K562 (cell line): ENCODE measurements at regions not wholly inside any gene's neighbourhood (a gene's known extent, or its start where the extent isn't known, plus 50 kb on each side); places are given as distances from the start of the nearest gene placed in this dataset.

Experiments used
- ATAC-seq: fragments of 200-7000 bp; cut with Tn5 transposase; 3 replicates; pipeline ENCODE4 v1.9.1; 2020; ENCODE audit warnings: moderate library complexity
- BruUV-seq: library from RNA; stranded (reverse); fragments of 400-500 nt; replicated peaks from 2 replicates; lab custom pipeline; 2021; lab: Mats Ljungman, UMichigan
- CTCF ChIA-PET: fragments of 300-600 bp; formaldehyde crosslinking; extraction: SDS; loops from one replicate; lab custom pipeline; 2021; ENCODE audit warnings: low intra/inter-chr PET ratio; lab: Yijun Ruan, JAX
- POLR2A ChIA-PET: fragments of 300-600, 350-650 bp; sonication (Branson Sonifier 250); formaldehyde crosslinking; extraction: SDS; loops from one replicate; lab custom pipeline; 2021; ENCODE audit warnings: antibody characterized with exemption, inconsistent platforms; lab: Yijun Ruan, JAX
- DNase-seq, 4 experiments: peaks; one replicate each; pipeline versions ENCODE4 v3.0.0 to v3.0.0-alpha.2; 2011 to 2018; ENCODE audit warnings: low spot score in 3 of 4, mixed read lengths in 3 of 4; ENCODE audit errors: extremely low read depth in 1 of 4
- FAIRE-seq: peaks from 2 replicates; lab custom pipeline; 2011; peaks lifted over from hg19 to GRCh38; lab: Jason Lieb, UNC
- H2AFZ ChIP-seq: 2 replicates; pipeline ENCODE4 v1.6.0; 2011; ENCODE audit warnings: low read depth, low read length, control low read depth, inconsistent platforms
- H3K27ac ChIP-seq: fragments of 200-600 bp; 3 replicates; pipeline ENCODE4 v1.8.0; 2011; ENCODE audit warnings: low read depth, mild to moderate bottlenecking, control low read depth, inconsistent platforms, low read length, moderate library complexity, mixed read lengths; ENCODE audit errors: extremely low read depth
- H3K27me3 ChIP-seq, 2 experiments: fragments of 300-600 bp in 1 of 2; 2 replicates in 1 of 2; 3 replicates in 1 of 2; pipeline versions ENCODE4 v1.6.0 to v1.8.0; 2011; ENCODE audit warnings: inconsistent platforms in 2 of 2, low read length in 2 of 2, mild to moderate bottlenecking in 1 of 2, mixed read lengths in 1 of 2, moderate library complexity in 1 of 2; ENCODE audit not compliant: control insufficient read depth in 2 of 2, insufficient read depth in 2 of 2
- H3K36me3 ChIP-seq: fragments of 300-600 bp; 3 replicates; pipeline ENCODE4 v1.8.0; 2011; ENCODE audit warnings: mild to moderate bottlenecking, low read length, inconsistent platforms; ENCODE audit not compliant: control insufficient read depth, insufficient read depth
- H3K4me1 ChIP-seq, 2 experiments: fragments of 200-600 bp in 1 of 2; replicated peaks in 1 of 2; 2 replicates in 1 of 2; 3 replicates in 1 of 2; pipeline versions ENCODE4 v1.5.1 to v1.8.0; 2011; ENCODE audit warnings: inconsistent platforms in 2 of 2, low read length in 2 of 2, mild to moderate bottlenecking in 1 of 2, mixed read lengths in 1 of 2, moderate library complexity in 1 of 2; ENCODE audit not compliant: control insufficient read depth in 2 of 2, insufficient read depth in 2 of 2
- H3K4me2 ChIP-seq: 2 replicates; pipeline ENCODE4 v1.6.1; 2011; ENCODE audit warnings: low read length, control low read depth, inconsistent platforms, mixed read lengths; ENCODE audit not compliant: insufficient read depth
- H3K4me3 ChIP-seq: fragments of 200-600 bp; sonication (generic), shearing (Covaris generic); 2 replicates; pipeline ENCODE4 v1.5.1; 2016; ENCODE audit warnings: control low read depth, inconsistent platforms
- H3K79me2 ChIP-seq: fragments of 200-600 bp; 3 replicates; pipeline ENCODE4 v1.8.0; 2011; ENCODE audit warnings: low read length, inconsistent platforms; ENCODE audit not compliant: control insufficient read depth, insufficient read depth
- H3K9ac ChIP-seq, 2 experiments: 2 replicates each; pipeline versions ENCODE4 v1.6.0 to v1.6.1; 2011; ENCODE audit warnings: low read depth in 2 of 2, low read length in 2 of 2, control low read depth in 1 of 2, inconsistent platforms in 1 of 2, mild to moderate bottlenecking in 1 of 2, mixed read lengths in 1 of 2; ENCODE audit not compliant: insufficient read depth in 1 of 2
- H3K9me1 ChIP-seq: one replicate; pipeline ENCODE4 v1.6.0; 2011; ENCODE audit warnings: inconsistent platforms, mild to moderate bottlenecking, low read length, moderate library complexity; ENCODE audit not compliant: control insufficient read depth, insufficient read depth
- H3K9me3 ChIP-seq: replicated peaks from 2 replicates; pipeline ENCODE4 v1.5.1; 2011; ENCODE audit warnings: low read depth, low read length, inconsistent platforms; ENCODE audit not compliant: control insufficient read depth, insufficient read depth
- H4K20me1 ChIP-seq: replicated peaks from 2 replicates; pipeline ENCODE4 v1.6.1; 2011; ENCODE audit warnings: low read length, inconsistent platforms, mixed read lengths; ENCODE audit not compliant: control insufficient read depth, insufficient read depth
- CREB1 ChIP-seq, 2 experiments: sonication (generic) in 1 of 2; formaldehyde crosslinking in 1 of 2; IDR thresholded peaks; 2 replicates each; pipeline versions ENCODE4 v1.6.1 to v1.8.0; 2012 to 2022; ENCODE audit warnings: inconsistent platforms in 1 of 2, mild to moderate bottlenecking in 1 of 2, missing genetic modification reagents in 1 of 2, moderate library complexity in 1 of 2
- CXXC5 ChIP-seq: fragments of 250-450 bp; sonication (Bioruptor Pico); IDR thresholded peaks from 2 replicates; pipeline ENCODE4 v1.8.0; 2022; ENCODE audit warnings: inconsistent platforms, mild to moderate bottlenecking, moderate library complexity
- FOXA1 ChIP-seq: fragments of 450-650 bp; IDR thresholded peaks from 2 replicates; pipeline ENCODE4 v1.6.1; 2016; ENCODE audit warnings: mild to moderate bottlenecking, borderline replicate concordance
- HLTF ChIP-seq: fragments of 450-650 bp; IDR thresholded peaks from 2 replicates; pipeline ENCODE4 v1.6.1; 2016
- MGA ChIP-seq: fragments of 450-650 bp; IDR thresholded peaks from 2 replicates; pipeline ENCODE4 v1.6.1; 2016; ENCODE audit warnings: mild to moderate bottlenecking, moderate library complexity
- RBM22 ChIP-seq: fragments of 200-400 bp; formaldehyde crosslinking; IDR thresholded peaks from 2 replicates; pipeline ENCODE4 v1.6.1; 2018; ENCODE audit warnings: low read length, low read depth; ENCODE audit not compliant: poor library complexity, severe bottlenecking
- SETDB1 ChIP-seq: IDR thresholded peaks from one replicate; pipeline ENCODE4 v1.6.1; 2012; ENCODE audit warnings: low read length, control low read depth, inconsistent platforms
- TAF7 ChIP-seq: fragments of 450-650 bp; IDR thresholded peaks from 2 replicates; pipeline ENCODE4 v1.6.1; 2016; ENCODE audit warnings: missing genetic modification characterization, missing compliant biosample characterization
- WGBS: fragments of 100-300 bp; shearing (Covaris generic); methylation state at CpG from one replicate; pipeline ENCODE4 v1.1.6; 2016; ENCODE audit warnings: low coverage, mixed read lengths; ENCODE audit not compliant: insufficient coverage; ENCODE audit errors: missing lambda C conversion rate; 5-methylcytosine and 5-hydroxymethylcytosine counted together
- in situ Hi-C: fragments of 300-500 bp; cut with MboI; formaldehyde crosslinking; loops from 4 replicates; pipeline ENCODE4 v1.15.0; 2018; ENCODE audit warnings: inconsistent platforms, mixed read lengths
- intact Hi-C: fragments of 100-400 bp; cut with micrococcal nuclease; formaldehyde crosslinking; loops from 2 replicates; pipeline ENCODE4 v1.14.2; 2022
- TF ChIP-seq, protein P1 (sequence below): fragments of 450-650 bp; IDR thresholded peaks from 2 replicates; pipeline ENCODE4 v1.6.1; 2018; ENCODE audit not compliant: partially characterized antibody

DNA sequence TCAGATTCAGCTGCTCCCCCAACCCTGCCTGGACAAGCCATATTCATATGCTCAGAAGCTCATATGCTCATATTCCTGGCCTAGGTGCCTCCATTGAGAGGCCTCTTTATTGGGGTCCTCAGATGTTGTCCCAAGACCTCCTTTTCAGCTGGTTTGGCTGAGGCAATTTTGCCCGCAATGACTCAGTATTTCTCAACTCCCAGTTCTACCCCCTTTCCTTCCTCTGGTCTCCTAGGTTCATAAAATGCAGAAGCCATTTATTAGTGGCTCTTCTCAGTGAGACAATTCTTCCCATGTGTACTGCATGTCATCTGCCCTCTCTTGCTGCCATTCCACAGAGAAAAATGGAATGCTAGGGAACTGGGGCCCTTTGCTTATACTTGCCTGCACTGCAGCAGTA lies 110.7 kb downstream of the INHBA start:
- POLR2A ChIA-PET = no interaction called here
- H3K4me3 ChIP-seq = no peak overlapping the region
- FAIRE-seq = no peak
- H3K4me1 ChIP-seq = no peaks in the 10 kb centered on the region
- no peaks in the 10 kb centered on the region for H3K27me3 ChIP-seq
- DNase-seq = no peak
- H3K4me2 ChIP-seq = no peak overlapping the region
- no peak overlapping the region for H3K9ac ChIP-seq
- no peaks in the 10 kb centered on the region for H3K36me3 ChIP-seq
- H3K27ac ChIP-seq = no peak overlapping the region
- H3K79me2 ChIP-seq = no peaks in the 10 kb centered on the region
- no peak for ATAC-seq
- H4K20me1 ChIP-seq = no peaks in the 10 kb centered on the region
- H2AFZ ChIP-seq = no peak overlapping the region
- CTCF ChIA-PET = no interaction called here
- H3K9me1 ChIP-seq = no peaks in the 10 kb centered on the region
- H3K9me3 ChIP-seq = no peaks in the 10 kb centered on the region; the same call in 1 of the 2 replicates
- intact Hi-C loops = no loop called here
- WGBS = 0% methylated on average over 1 of the region's 1 CpG
- BruUV-seq = no TSS peak
- in situ Hi-C loops = no loop called here
- TF ChIP-seq TAF7 (tag) (no peak), CREB1 (IDR thresholded peaks at IDR 0.05) (no peak), CREB1 (CRISPR knock-in tag; IDR thresholded peaks at IDR 0.05) (no peak), RBM22 (no peak), SETDB1 (no peak), CXXC5 (no peak), FOXA1 (no peak), HLTF (no peak), MGA (no peak)
- TF ChIP-seq, protein P1, sequence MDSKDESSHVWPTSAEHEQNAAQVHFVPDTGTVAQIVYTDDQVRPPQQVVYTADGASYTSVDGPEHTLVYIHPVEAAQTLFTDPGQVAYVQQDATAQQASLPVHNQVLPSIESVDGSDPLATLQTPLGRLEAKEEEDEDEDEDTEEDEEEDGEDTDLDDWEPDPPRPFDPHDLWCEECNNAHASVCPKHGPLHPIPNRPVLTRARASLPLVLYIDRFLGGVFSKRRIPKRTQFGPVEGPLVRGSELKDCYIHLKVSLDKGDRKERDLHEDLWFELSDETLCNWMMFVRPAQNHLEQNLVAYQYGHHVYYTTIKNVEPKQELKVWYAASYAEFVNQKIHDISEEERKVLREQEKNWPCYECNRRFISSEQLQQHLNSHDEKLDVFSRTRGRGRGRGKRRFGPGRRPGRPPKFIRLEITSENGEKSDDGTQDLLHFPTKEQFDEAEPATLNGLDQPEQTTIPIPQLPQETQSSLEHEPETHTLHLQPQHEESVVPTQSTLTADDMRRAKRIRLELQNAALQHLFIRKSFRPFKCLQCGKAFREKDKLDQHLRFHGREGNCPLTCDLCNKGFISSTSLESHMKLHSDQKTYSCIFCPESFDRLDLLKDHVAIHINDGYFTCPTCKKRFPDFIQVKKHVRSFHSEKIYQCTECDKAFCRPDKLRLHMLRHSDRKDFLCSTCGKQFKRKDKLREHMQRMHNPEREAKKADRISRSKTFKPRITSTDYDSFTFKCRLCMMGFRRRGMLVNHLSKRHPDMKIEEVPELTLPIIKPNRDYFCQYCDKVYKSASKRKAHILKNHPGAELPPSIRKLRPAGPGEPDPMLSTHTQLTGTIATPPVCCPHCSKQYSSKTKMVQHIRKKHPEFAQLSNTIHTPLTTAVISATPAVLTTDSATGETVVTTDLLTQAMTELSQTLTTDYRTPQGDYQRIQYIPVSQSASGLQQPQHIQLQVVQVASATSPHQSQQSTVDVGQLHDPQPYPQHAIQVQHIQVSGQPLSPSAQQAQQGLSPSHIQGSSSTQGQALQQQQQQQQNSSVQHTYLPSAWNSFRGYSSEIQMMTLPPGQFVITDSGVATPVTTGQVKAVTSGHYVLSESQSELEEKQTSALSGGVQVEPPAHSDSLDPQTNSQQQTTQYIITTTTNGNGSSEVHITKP = no peak
